K562 (cell line): ENCODE measurements at regions not wholly inside any gene's neighbourhood (a gene's known extent, or its start where the extent isn't known, plus 50 kb on each side); places are given as distances from the start of the nearest gene placed in this dataset.
"Not testable (repeated sequence)": the region's sequence is repeated elsewhere in the genome, so short reads cannot be mapped to it uniquely, and the experiment has no call there.

ENCODE experiments used
- HNRNPLL ChIP-seq: fragments of 200-400 bp; formaldehyde crosslinking; IDR thresholded peaks from 2 replicates; pipeline ENCODE4 v1.6.1; 2017; ENCODE audit warnings: low read length, low read depth, mild to moderate bottlenecking; ENCODE audit not compliant: poor library complexity, severe bottlenecking
- NONO ChIP-seq, 2 experiments: fragments of 200-400 bp in 1 of 2; fragments of 450-650 bp in 1 of 2; formaldehyde crosslinking in 1 of 2; IDR thresholded peaks; 2 replicates each; pipeline ENCODE4 v1.6.1; 2017; ENCODE audit warnings: low read depth in 2 of 2, mild to moderate bottlenecking in 2 of 2, moderate library complexity in 2 of 2, low read length in 1 of 2
- NR1H2 ChIP-seq: sonication (generic); formaldehyde crosslinking; IDR thresholded peaks from 2 replicates; pipeline ENCODE4 v1.4.0; 2020; ENCODE audit warnings: mild to moderate bottlenecking, missing genetic modification reagents
- YY1 ChIP-seq, 3 experiments: IDR thresholded peaks; 2 replicates each; pipeline ENCODE4 v1.6.1; 2011; ENCODE audit warnings: low read length in 2 of 3, mild to moderate bottlenecking in 2 of 3, moderate library complexity in 2 of 3, borderline replicate concordance in 1 of 3, control low read depth in 1 of 3, low read depth in 1 of 3; ENCODE audit not compliant: insufficient read depth in 3 of 3, insufficient replicate concordance in 2 of 3, control insufficient read depth in 1 of 3, insufficient read length in 1 of 3; ENCODE audit errors: extremely low read depth in 1 of 3
- ZNF830 ChIP-seq: fragments of 250-450 bp; sonication (Bioruptor Pico); IDR thresholded peaks from 2 replicates; pipeline ENCODE4 v1.5.0; 2021; ENCODE audit warnings: mild to moderate bottlenecking
- TF ChIP-seq, protein P1 (sequence below): sonication (generic); formaldehyde crosslinking; IDR thresholded peaks from 2 replicates; pipeline ENCODE4 v1.8.0; 2022; ENCODE audit warnings: missing genetic modification reagents, mild to moderate bottlenecking, borderline replicate concordance

DNA sequence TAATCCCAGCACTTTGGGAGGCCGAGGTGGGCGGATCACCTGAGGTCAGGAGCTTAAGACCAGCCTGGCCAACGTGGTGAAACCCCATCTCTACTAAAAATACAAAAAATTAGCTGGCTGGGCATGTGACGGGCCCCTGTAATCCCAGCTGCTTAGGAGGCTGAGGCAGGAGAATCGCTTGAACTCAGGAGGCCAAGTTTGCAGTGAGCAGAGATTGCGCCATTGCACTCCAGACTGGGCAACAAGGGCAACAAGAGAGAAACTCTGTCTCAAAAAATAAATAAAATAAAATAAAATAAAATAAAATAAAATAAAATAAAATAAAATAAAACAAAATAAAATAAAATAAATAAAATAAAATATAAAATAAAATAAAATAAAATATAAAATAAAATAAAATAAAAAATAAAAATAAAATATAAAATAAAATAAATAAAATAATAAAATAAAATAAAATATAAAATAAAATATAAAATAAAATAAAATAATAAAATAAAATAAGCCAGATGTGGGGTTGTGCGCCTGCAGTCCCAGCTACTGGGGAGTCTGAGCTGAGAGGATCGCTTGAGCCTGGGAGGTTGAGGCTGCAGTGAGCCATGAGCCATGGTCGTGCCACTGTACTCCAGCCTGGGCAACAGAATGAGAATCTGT is 49.8 kb upstream of the ITGB1 start:
- not testable (repeated sequence) for TF ChIP-seq HNRNPLL; YY1 (IDR thresholded peaks at IDR 0.05; ENCODE audit: borderline replicate concordance in 1 of 3, control insufficient read depth in 1 of 3, extremely low read depth in 1 of 3, insufficient read depth in 3 of 3, insufficient read length in 1 of 3, insufficient replicate concordance in 2 of 3, low read depth in 1 of 3, low read length in 2 of 3); NONO (IDR thresholded peaks at IDR 0.05; ENCODE audit: low read depth in 2 of 2, low read length in 1 of 2); ZNF830 (CRISPR knock-in tag); NR1H2 (CRISPR knock-in tag)
- TF ChIP-seq, protein P1, sequence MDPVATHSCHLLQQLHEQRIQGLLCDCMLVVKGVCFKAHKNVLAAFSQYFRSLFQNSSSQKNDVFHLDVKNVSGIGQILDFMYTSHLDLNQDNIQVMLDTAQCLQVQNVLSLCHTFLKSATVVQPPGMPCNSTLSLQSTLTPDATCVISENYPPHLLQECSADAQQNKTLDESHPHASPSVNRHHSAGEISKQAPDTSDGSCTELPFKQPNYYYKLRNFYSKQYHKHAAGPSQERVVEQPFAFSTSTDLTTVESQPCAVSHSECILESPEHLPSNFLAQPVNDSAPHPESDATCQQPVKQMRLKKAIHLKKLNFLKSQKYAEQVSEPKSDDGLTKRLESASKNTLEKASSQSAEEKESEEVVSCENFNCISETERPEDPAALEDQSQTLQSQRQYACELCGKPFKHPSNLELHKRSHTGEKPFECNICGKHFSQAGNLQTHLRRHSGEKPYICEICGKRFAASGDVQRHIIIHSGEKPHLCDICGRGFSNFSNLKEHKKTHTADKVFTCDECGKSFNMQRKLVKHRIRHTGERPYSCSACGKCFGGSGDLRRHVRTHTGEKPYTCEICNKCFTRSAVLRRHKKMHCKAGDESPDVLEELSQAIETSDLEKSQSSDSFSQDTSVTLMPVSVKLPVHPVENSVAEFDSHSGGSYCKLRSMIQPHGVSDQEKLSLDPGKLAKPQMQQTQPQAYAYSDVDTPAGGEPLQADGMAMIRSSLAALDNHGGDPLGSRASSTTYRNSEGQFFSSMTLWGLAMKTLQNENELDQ: not testable (repeated sequence)
